OCI-LY7 (cell line): ENCODE measurements at regions not wholly inside any gene's neighbourhood (a gene's known extent, or its start where the extent isn't known, plus 50 kb on each side); places are given as distances from the start of the nearest gene placed in this dataset.
"Not testable (repeated sequence)": the region's sequence is repeated elsewhere in the genome, so short reads cannot be mapped to it uniquely, and the experiment has no call there.

Source experiments
- CTCF ChIP-seq: fragments of 200-600 bp; sonication (generic); conservative IDR thresholded peaks from 2 replicates; pipeline ENCODE4 v1.5.1; 2014; ENCODE audit warnings: mild to moderate bottlenecking, antibody characterized with exemption, low read length, moderate library complexity, mixed read lengths
- EZH2phosphoT487 ChIP-seq: fragments of 200-600 bp; sonication (generic); IDR thresholded peaks from 2 replicates; pipeline ENCODE4 v1.6.1; 2018; ENCODE audit warnings: low read depth, borderline replicate concordance, mild to moderate bottlenecking, mixed run types, antibody characterized with exemption, low read length, moderate library complexity, mixed read lengths

- TF ChIP-seq CTCF, EZH2phosphoT487: not testable (repeated sequence)
Observed at GRCh38 chrX:13210142-13210541, 109.7 kb downstream of the ATXN3L start.
